Natural killer cell (primary cell): ENCODE measurements at regions not wholly inside any gene's neighbourhood (a gene's known extent, or its start where the extent isn't known, plus 50 kb on each side); places are given as distances from the start of the nearest gene placed in this dataset.

Source experiments
- ATAC-seq, 3 donors: fragments of 150-1000 bp in 2 of 3; fragments of 200-7000 bp in 1 of 3; cut with Tn5 transposase; 1 replicate in 1 of 3; 2 replicates in 2 of 3; pipeline ENCODE4 v1.10.0; 2021; ENCODE audit warnings: mild to moderate bottlenecking in 2 of 3, moderate library complexity in 2 of 3
- DNase-seq, 2 donors: peaks; one replicate each; pipeline versions ENCODE4 v3.0.0 to v3.0.0-alpha.2; 2013 to 2021; ENCODE audit warnings: mixed read lengths in 1 of 2
- H3K27ac ChIP-seq: one replicate; pipeline ENCODE4 v1.5.1; 2013; ENCODE audit warnings: mild to moderate bottlenecking, low read length
- H3K27me3 ChIP-seq: one replicate; pipeline ENCODE4 v1.6.1; 2013; ENCODE audit warnings: low read length; ENCODE audit not compliant: control insufficient read depth, insufficient read depth
- H3K36me3 ChIP-seq: one replicate; pipeline ENCODE4 v1.6.1; 2013; ENCODE audit warnings: low read length; ENCODE audit not compliant: control insufficient read depth, insufficient read depth
- H3K4me1 ChIP-seq: one replicate; pipeline ENCODE4 v1.6.1; 2013; ENCODE audit warnings: low read length; ENCODE audit not compliant: control insufficient read depth, insufficient read depth
- H3K4me3 ChIP-seq: one replicate; pipeline ENCODE4 v1.5.1; 2013; ENCODE audit warnings: low read length
- H3K9me3 ChIP-seq: one replicate; pipeline ENCODE4 v1.6.1; 2013; ENCODE audit warnings: low read length; ENCODE audit not compliant: control insufficient read depth, insufficient read depth
- H3K27ac Mint-ChIP-seq, 2 donors: one replicate each; pipeline ENCODE4 v1.8.0; 2022; ENCODE audit warnings: mild to moderate bottlenecking in 2 of 2, mixed read lengths in 2 of 2, moderate library complexity in 1 of 2
- H3K27me3 Mint-ChIP-seq, 2 donors: one replicate each; pipeline ENCODE4 v1.8.0; 2022; ENCODE audit warnings: low read depth in 2 of 2, mixed read lengths in 2 of 2
- H3K36me3 Mint-ChIP-seq: one replicate; pipeline ENCODE4 v1.8.0; 2022; ENCODE audit warnings: mixed read lengths
- H3K4me1 Mint-ChIP-seq, 2 donors: one replicate each; pipeline ENCODE4 v1.8.0; 2022; ENCODE audit warnings: mixed read lengths in 2 of 2
- H3K4me3 Mint-ChIP-seq: one replicate; pipeline ENCODE4 v1.8.0; 2022; ENCODE audit warnings: mild to moderate bottlenecking, moderate library complexity, mixed read lengths
- H3K9me3 Mint-ChIP-seq, 2 donors: one replicate each; pipeline ENCODE4 v1.8.0; 2022; ENCODE audit warnings: mixed read lengths in 2 of 2
- WGBS: methylation state at CpG from one replicate; pipeline ENCODE4 v1.1.7; 2013; ENCODE audit warnings: missing lambda C conversion rate; ENCODE audit not compliant: insufficient coverage; 5-methylcytosine and 5-hydroxymethylcytosine counted together
- intact Hi-C: fragments of 100-400 bp; cut with micrococcal nuclease; formaldehyde crosslinking; loops from one replicate; pipeline ENCODE4 v1.14.2; 2022
- TF ChIP-seq, protein P1 (sequence below): fragments of 200-600 bp; IDR thresholded peaks from one replicate; pipeline ENCODE4 v1.8.0; 2022; ENCODE audit warnings: antibody characterized with exemption

DNA sequence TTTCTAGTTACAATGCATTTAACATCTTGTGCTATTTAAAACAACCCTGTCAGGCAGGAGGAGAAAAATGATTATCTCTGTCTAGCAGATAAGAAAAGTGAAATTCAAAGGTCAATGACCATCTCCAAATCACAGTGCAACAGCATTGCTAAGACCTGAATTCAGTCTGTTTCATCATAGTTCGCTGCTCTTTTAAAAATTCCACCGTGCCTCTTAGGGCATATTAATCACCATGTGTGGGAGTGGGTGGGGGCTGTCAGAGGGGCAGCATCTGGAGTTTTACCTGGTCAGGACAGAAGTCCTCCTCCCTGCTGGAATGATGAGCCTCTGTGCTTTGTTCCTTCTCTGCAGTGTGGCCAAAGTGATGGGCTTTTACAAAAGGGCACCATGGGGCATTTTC is 418.7 kb upstream of the RGPD4 start:
- Histone ChIP-seq H3K36me3 (no peaks in the 10 kb centered on the region), H3K27me3 (no peaks in the 10 kb centered on the region), H3K9me3 (no peaks in the 10 kb centered on the region), H3K4me3 (no peak overlapping the region), H3K27ac (no peak overlapping the region), H3K4me1 (no peaks in the 10 kb centered on the region)
- ATAC-seq (no peak), DNase-seq (no peak)
- no peaks in the 10 kb centered on the region for H3K4me1 Mint-ChIP-seq
- peaks cover 8 to 9% of the 10 kb centered on the region in 2 donors for H3K9me3 Mint-ChIP-seq
- H3K4me3 Mint-ChIP-seq = no peak overlapping the region
- H3K27me3 Mint-ChIP-seq = no peaks in the 10 kb centered on the region
- H3K36me3 Mint-ChIP-seq = no peaks in the 10 kb centered on the region
- TF ChIP-seq, protein P1, sequence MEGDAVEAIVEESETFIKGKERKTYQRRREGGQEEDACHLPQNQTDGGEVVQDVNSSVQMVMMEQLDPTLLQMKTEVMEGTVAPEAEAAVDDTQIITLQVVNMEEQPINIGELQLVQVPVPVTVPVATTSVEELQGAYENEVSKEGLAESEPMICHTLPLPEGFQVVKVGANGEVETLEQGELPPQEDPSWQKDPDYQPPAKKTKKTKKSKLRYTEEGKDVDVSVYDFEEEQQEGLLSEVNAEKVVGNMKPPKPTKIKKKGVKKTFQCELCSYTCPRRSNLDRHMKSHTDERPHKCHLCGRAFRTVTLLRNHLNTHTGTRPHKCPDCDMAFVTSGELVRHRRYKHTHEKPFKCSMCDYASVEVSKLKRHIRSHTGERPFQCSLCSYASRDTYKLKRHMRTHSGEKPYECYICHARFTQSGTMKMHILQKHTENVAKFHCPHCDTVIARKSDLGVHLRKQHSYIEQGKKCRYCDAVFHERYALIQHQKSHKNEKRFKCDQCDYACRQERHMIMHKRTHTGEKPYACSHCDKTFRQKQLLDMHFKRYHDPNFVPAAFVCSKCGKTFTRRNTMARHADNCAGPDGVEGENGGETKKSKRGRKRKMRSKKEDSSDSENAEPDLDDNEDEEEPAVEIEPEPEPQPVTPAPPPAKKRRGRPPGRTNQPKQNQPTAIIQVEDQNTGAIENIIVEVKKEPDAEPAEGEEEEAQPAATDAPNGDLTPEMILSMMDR = no peak
- no peak overlapping the region for H3K27ac Mint-ChIP-seq
- 94% methylated on average over 2 of the region's 2 CpGs for WGBS
- intact Hi-C loops = no loop called here

GRCh38 chr2:107411267-107411666 is 415.4 kb upstream of the RGPD4 start:
- H3K27me3 Mint-ChIP-seq = no peaks in the 10 kb centered on the region
- H3K36me3 Mint-ChIP-seq = no peaks in the 10 kb centered on the region
- peaks cover 4 to 10% of the 10 kb centered on the region in 2 donors for H3K9me3 Mint-ChIP-seq
- ATAC-seq (no peak), DNase-seq (no peak)
- Histone ChIP-seq H3K4me1 (no peaks in the 10 kb centered on the region), H3K36me3 (no peaks in the 10 kb centered on the region), H3K27ac (no peak overlapping the region), H3K27me3 (no peaks in the 10 kb centered on the region), H3K9me3 (no peaks in the 10 kb centered on the region), H3K4me3 (no peak overlapping the region)
- WGBS = 81% methylated on average over 2 of the region's 2 CpGs
- intact Hi-C loops = no loop called here
- no peaks in the 10 kb centered on the region for H3K4me1 Mint-ChIP-seq
- H3K27ac Mint-ChIP-seq = no peak overlapping the region
- TF ChIP-seq, protein P1 = no peak
- no peak overlapping the region for H3K4me3 Mint-ChIP-seq

- H3K9me3 ChIP-seq = no peaks in the 10 kb centered on the region
- Mint-ChIP-seq H3K9me3 (peaks cover 11 to 18% of the 10 kb centered on the region in 2 donors), H3K4me3 (no peak overlapping the region), H3K36me3 (no peaks in the 10 kb centered on the region), H3K27me3 (no peaks in the 10 kb centered on the region), H3K4me1 (no peaks in the 10 kb centered on the region), H3K27ac (no peak overlapping the region)
- TF ChIP-seq, protein P1 = no peak
- no peaks in the 10 kb centered on the region for H3K27me3 ChIP-seq
- no peak overlapping the region for H3K4me3 ChIP-seq
- intact Hi-C loops = no loop called here
- no peaks in the 10 kb centered on the region for H3K36me3 ChIP-seq
- H3K4me1 ChIP-seq = no peaks in the 10 kb centered on the region
- no peak overlapping the region for H3K27ac ChIP-seq
- WGBS = 93% methylated on average over 5 of the region's 6 CpGs
- DNase-seq = no peak
- ATAC-seq = no peak
Observed at GRCh38 chr2:107412209-107412904, 414.3 kb upstream of the RGPD4 start.

- intact Hi-C loops = no loop called here
- H3K27me3 ChIP-seq = no peaks in the 10 kb centered on the region
- no peak overlapping the region for H3K4me3 Mint-ChIP-seq
- no peak overlapping the region for H3K4me3 ChIP-seq
- no peaks in the 10 kb centered on the region for H3K27me3 Mint-ChIP-seq
- H3K36me3 Mint-ChIP-seq = no peaks in the 10 kb centered on the region
- no peaks in the 10 kb centered on the region for H3K4me1 ChIP-seq
- no peaks in the 10 kb centered on the region for H3K36me3 ChIP-seq
- H3K27ac Mint-ChIP-seq = no peak overlapping the region
- H3K9me3 ChIP-seq = no peaks in the 10 kb centered on the region
- no peak overlapping the region for H3K27ac ChIP-seq
- no peak for ATAC-seq
- TF ChIP-seq, protein P1 = no peak
- no peak for DNase-seq
- 89% methylated on average over 1 of the region's 2 CpGs for WGBS
- no peaks in the 10 kb centered on the region for H3K4me1 Mint-ChIP-seq
- H3K9me3 Mint-ChIP-seq = peaks cover 15 to 16% of the 10 kb centered on the region in 2 donors
Observed at GRCh38 chr2:107412981-107413380, 413.7 kb upstream of the RGPD4 start.
